CD14-positive monocyte (primary cell): ENCODE measurements at regions not wholly inside any gene's neighbourhood (a gene's known extent, or its start where the extent isn't known, plus 50 kb on each side); places are given as distances from the start of the nearest gene placed in this dataset.
"Not testable (repeated sequence)": the region's sequence is repeated elsewhere in the genome, so short reads cannot be mapped to it uniquely, and the experiment has no call there.

Experiments used
- DNase-seq, 3 donors: peaks; one replicate each; pipeline ENCODE4 v3.0.0-alpha.2; 2011 to 2022
- H2AFZ ChIP-seq: 2 replicates; pipeline ENCODE4 v1.6.0; 2012; ENCODE audit warnings: mild to moderate bottlenecking, low read depth, low read length, inconsistent platforms; ENCODE audit not compliant: insufficient read depth, poor library complexity, severe bottlenecking
- H3K27ac ChIP-seq, 2 donors: 1 replicate in 1 of 2; 2 replicates in 1 of 2; pipeline ENCODE4 v1.5.1; 2012 to 2013; ENCODE audit warnings: low read length in 2 of 2, control low read depth in 1 of 2, inconsistent platforms in 1 of 2, low read depth in 1 of 2, mild to moderate bottlenecking in 1 of 2
- H3K27me3 ChIP-seq, 2 donors: one replicate each; pipeline versions ENCODE4 v1.6.0 to v1.6.1; 2011 to 2013; ENCODE audit warnings: low read length in 2 of 2; ENCODE audit not compliant: control insufficient read depth in 2 of 2, insufficient read depth in 2 of 2
- H3K36me3 ChIP-seq, 2 donors: replicated peaks in 1 of 2; 1 replicate in 1 of 2; 2 replicates in 1 of 2; pipeline versions ENCODE4 v1.5.1 to v1.6.1; 2012 to 2013; ENCODE audit warnings: low read length in 2 of 2, control low read depth in 1 of 2, inconsistent platforms in 1 of 2, mild to moderate bottlenecking in 1 of 2; ENCODE audit not compliant: insufficient read depth in 2 of 2, control insufficient read depth in 1 of 2
- H3K4me1 ChIP-seq, 2 donors: 1 replicate in 1 of 2; 2 replicates in 1 of 2; pipeline versions ENCODE4 v1.5.1 to v1.6.1; 2012 to 2013; ENCODE audit warnings: low read length in 2 of 2, control low read depth in 1 of 2, inconsistent platforms in 1 of 2, mild to moderate bottlenecking in 1 of 2, moderate library complexity in 1 of 2; ENCODE audit not compliant: insufficient read depth in 2 of 2, control insufficient read depth in 1 of 2
- H3K4me2 ChIP-seq: replicated peaks from 2 replicates; pipeline ENCODE3; 2012; ENCODE audit warnings: low read length, moderate library complexity, mild to moderate bottlenecking; ENCODE audit not compliant: poor library complexity, severe bottlenecking; ENCODE audit errors: extremely low read depth
- H3K4me3 ChIP-seq, 3 experiments: fragments of 200-600 bp in 1 of 3; sonication (generic) in 1 of 3; replicated peaks in 1 of 3; 1 replicate in 2 of 3; 2 replicates in 1 of 3; pipeline ENCODE4 v1.5.1; 2011 to 2013; ENCODE audit warnings: low read length in 3 of 3, mild to moderate bottlenecking in 3 of 3, control low read depth in 2 of 3, low read depth in 2 of 3, inconsistent platforms in 1 of 3, moderate library complexity in 1 of 3
- H3K79me2 ChIP-seq: 2 replicates; pipeline ENCODE4 v1.6.0; 2012; ENCODE audit warnings: mild to moderate bottlenecking, control low read depth, inconsistent platforms, low read length, moderate library complexity; ENCODE audit not compliant: insufficient read depth
- H3K9ac ChIP-seq: 2 replicates; pipeline ENCODE4 v1.6.0; 2017; ENCODE audit warnings: low read length, mild to moderate bottlenecking; ENCODE audit not compliant: insufficient read depth, poor library complexity, severe bottlenecking
- H3K9me3 ChIP-seq, 2 donors: replicated peaks in 1 of 2; 1 replicate in 1 of 2; 2 replicates in 1 of 2; pipeline versions ENCODE4 v1.5.1 to v1.6.1; 2012 to 2013; ENCODE audit warnings: low read length in 2 of 2, control low read depth in 1 of 2; ENCODE audit not compliant: control insufficient read depth in 1 of 2, insufficient read depth in 1 of 2
- H4K20me1 ChIP-seq: 2 replicates; pipeline ENCODE4 v1.6.0; 2012; ENCODE audit warnings: mild to moderate bottlenecking, low read length, control low read depth, moderate library complexity; ENCODE audit not compliant: insufficient read depth
- H3K27ac Mint-ChIP-seq, 7 donors: one replicate each; pipeline ENCODE4 v1.8.0; 2020; ENCODE audit warnings: mild to moderate bottlenecking in 7 of 7, mixed read lengths in 7 of 7, moderate library complexity in 6 of 7, inconsistent platforms in 2 of 7
- H3K27me3 Mint-ChIP-seq, 3 donors: one replicate each; pipeline ENCODE4 v1.8.0; 2021 to 2022; ENCODE audit warnings: low read depth in 3 of 3, mild to moderate bottlenecking in 3 of 3, mixed read lengths in 3 of 3, moderate library complexity in 3 of 3, inconsistent platforms in 1 of 3
- H3K36me3 Mint-ChIP-seq, 2 donors: one replicate each; pipeline ENCODE4 v1.8.0; 2020; ENCODE audit warnings: mixed read lengths in 2 of 2, inconsistent platforms in 1 of 2, mild to moderate bottlenecking in 1 of 2
- H3K4me1 Mint-ChIP-seq: one replicate; pipeline ENCODE4 v1.8.0; 2020; ENCODE audit warnings: mild to moderate bottlenecking, mixed read lengths
- H3K4me3 Mint-ChIP-seq, 2 donors: one replicate each; pipeline ENCODE4 v1.8.0; 2020; ENCODE audit warnings: mild to moderate bottlenecking in 2 of 2, mixed read lengths in 2 of 2, moderate library complexity in 1 of 2
- H3K9me3 Mint-ChIP-seq, 7 donors: one replicate each; pipeline ENCODE4 v1.8.0; 2020 to 2022; ENCODE audit warnings: mixed read lengths in 7 of 7, mild to moderate bottlenecking in 6 of 7, moderate library complexity in 6 of 7, inconsistent platforms in 2 of 7
- CTCF ChIP-seq: fragments of 200-600 bp; IDR thresholded peaks from one replicate; pipeline ENCODE4 v1.8.0; 2022; ENCODE audit warnings: antibody characterized with exemption, mild to moderate bottlenecking
- WGBS: methylation state at CpG from one replicate; pipeline ENCODE4 v1.1.5; 2013; ENCODE audit warnings: missing lambda C conversion rate; ENCODE audit not compliant: insufficient coverage; 5-methylcytosine and 5-hydroxymethylcytosine counted together
- intact Hi-C, 2 donors: fragments of 100-400 bp; cut with micrococcal nuclease; formaldehyde crosslinking; loops; one replicate each; pipeline versions ENCODE4 v1.15.0 to v1.15.1; 2023

- Histone ChIP-seq H3K9ac (no peak overlapping the region), H3K27ac (no peak overlapping the region), H2AFZ (no peak overlapping the region), H3K27me3 (no peaks in the 10 kb centered on the region), H3K4me3 (no peak overlapping the region), H3K79me2 (no peaks in the 10 kb centered on the region), H3K4me1 (peaks cover 0 to 7% of the 10 kb centered on the region in 2 donors), H3K36me3 (no peaks in the 10 kb centered on the region), H3K4me2 (no peak overlapping the region), H4K20me1 (no peaks in the 10 kb centered on the region), H3K9me3 (no peaks in the 10 kb centered on the region)
- no peak for DNase-seq
- no peak overlapping the region for H3K4me3 Mint-ChIP-seq
- H3K27me3 Mint-ChIP-seq: peaks cover 0 to 10% (median 4%) of the 10 kb centered on the region in 3 donors
- intact Hi-C loops: no loop called here
- H3K27ac Mint-ChIP-seq: no peak overlapping the region
- TF ChIP-seq CTCF: no peak
- H3K9me3 Mint-ChIP-seq: peaks cover 0 to 11% (median 3%) of the 10 kb centered on the region in 7 donors
- 100% methylated on average over 2 of the region's 2 CpGs for WGBS
- no peaks in the 10 kb centered on the region for H3K36me3 Mint-ChIP-seq
- H3K4me1 Mint-ChIP-seq: peaks cover 6% of the 10 kb centered on the region
Observed at GRCh38 chr2:128668946-128669345, 350.3 kb upstream of the HS6ST1 start.

DNA sequence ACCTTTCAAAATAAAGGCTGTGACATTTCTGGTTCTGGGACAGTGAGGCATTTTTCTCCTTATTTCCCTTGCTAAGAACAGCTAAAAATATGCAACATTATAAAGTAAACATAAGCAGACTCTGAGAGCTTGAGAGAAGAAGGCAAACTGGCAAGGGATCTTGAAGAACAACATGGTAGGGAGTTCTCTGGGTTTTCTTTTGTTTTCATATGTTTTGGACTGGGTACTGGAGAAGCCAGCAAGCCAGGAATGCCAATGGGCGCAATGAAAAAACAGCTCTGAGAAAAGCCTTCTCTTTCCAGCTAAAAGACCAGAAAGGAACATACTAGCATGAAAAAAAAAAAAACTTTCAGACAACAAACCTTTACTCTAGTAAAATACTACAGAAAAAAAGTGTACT, 351.4 kb upstream of the HS6ST1 start:
- no peak overlapping the region for H3K27ac Mint-ChIP-seq
- peaks cover 0 to 9% (median 3%) of the 10 kb centered on the region in 7 donors for H3K9me3 Mint-ChIP-seq
- H2AFZ ChIP-seq: no peak overlapping the region
- peaks cover 0 to under 1% of the 10 kb centered on the region in 2 donors for H3K4me1 ChIP-seq
- no CpG with 5 or more reads among the region's 1 CpG for WGBS
- no peak overlapping the region for H3K9ac ChIP-seq
- H3K36me3 Mint-ChIP-seq: no peaks in the 10 kb centered on the region
- H3K4me3 Mint-ChIP-seq: no peak overlapping the region
- no peak overlapping the region for H3K4me3 ChIP-seq
- H3K4me1 Mint-ChIP-seq: no peaks in the 10 kb centered on the region
- no peak for TF ChIP-seq CTCF
- peaks cover 0 to 10% (median 3%) of the 10 kb centered on the region in 3 donors for H3K27me3 Mint-ChIP-seq
- H3K27me3 ChIP-seq: no peaks in the 10 kb centered on the region
- no peaks in the 10 kb centered on the region for H3K79me2 ChIP-seq
- H3K27ac ChIP-seq: no peak overlapping the region
- H3K9me3 ChIP-seq: no peaks in the 10 kb centered on the region
- intact Hi-C loops: no loop called here
- DNase-seq: no peak
- no peaks in the 10 kb centered on the region for H4K20me1 ChIP-seq
- H3K36me3 ChIP-seq: no peaks in the 10 kb centered on the region
- H3K4me2 ChIP-seq: no peak overlapping the region

GRCh38 chr2:128671981-128672757, 353.5 kb upstream of the HS6ST1 start:
- H3K27me3 ChIP-seq, H3K27ac Mint-ChIP-seq, DNase-seq, H3K36me3 ChIP-seq, H3K4me1 Mint-ChIP-seq, H3K79me2 ChIP-seq, H2AFZ ChIP-seq, H3K4me1 ChIP-seq, H3K36me3 Mint-ChIP-seq, H3K4me3 Mint-ChIP-seq, intact Hi-C loops, H3K27me3 Mint-ChIP-seq, H3K9me3 ChIP-seq, H3K4me3 ChIP-seq, H4K20me1 ChIP-seq, H3K9me3 Mint-ChIP-seq, H3K9ac ChIP-seq, H3K27ac ChIP-seq, H3K4me2 ChIP-seq: not testable (repeated sequence)
- WGBS: 97% methylated on average over 23 of the region's 36 CpGs
